ENCODE measurements at regions not wholly inside any gene's neighbourhood (a gene's known extent, or its start where the extent isn't known, plus 50 kb on each side); places are given as distances from the start of the nearest gene placed in this dataset.

- no peaks in the 10 kb centered on the region for H3K9me3 ChIP-seq (ENCODE audit: control insufficient read depth in 2 of 2, low read length in 2 of 2)
- peaks cover 0 to 18% of the 10 kb centered on the region in 2 donors for H3K4me1 ChIP-seq (ENCODE audit: control insufficient read depth in 2 of 2, insufficient read depth in 2 of 2, low read length in 2 of 2)
- H3K9ac ChIP-seq (ENCODE audit: low read depth in 1 of 2, low read length in 2 of 2), result peak overlapping the region; percentile 17 to 26
- H3K4me3 ChIP-seq (ENCODE audit: low read length in 2 of 2), result peak overlapping the region; percentile 38 to 49
- H3K36me3 ChIP-seq (ENCODE audit: control insufficient read depth in 2 of 2, insufficient read depth in 2 of 2, low read length in 2 of 2), result no peaks in the 10 kb centered on the region
- H3K27me3 ChIP-seq (ENCODE audit: control insufficient read depth in 2 of 2, insufficient read depth in 2 of 2, low read length in 2 of 2), result no peaks in the 10 kb centered on the region
- peak overlapping the region; percentile 80 to 84 for H3K27ac ChIP-seq (ENCODE audit: low read depth in 2 of 2, low read length in 2 of 2)
Observed at GRCh38 chr16:18041864-18042834, 294.4 kb downstream of the NPIPA8 start.

GRCh38 chr16:18039931-18040330 is 296.6 kb downstream of the NPIPA8 start:
- no peaks in the 10 kb centered on the region for H3K27me3 ChIP-seq (ENCODE audit: control insufficient read depth in 2 of 2, insufficient read depth in 2 of 2, low read length in 2 of 2)
- no peak overlapping the region for H3K4me3 ChIP-seq (ENCODE audit: low read length in 2 of 2)
- H3K36me3 ChIP-seq (ENCODE audit: control insufficient read depth in 2 of 2, insufficient read depth in 2 of 2, low read length in 2 of 2), result no peaks in the 10 kb centered on the region
- peaks cover 0 to 18% of the 10 kb centered on the region in 2 donors for H3K4me1 ChIP-seq (ENCODE audit: control insufficient read depth in 2 of 2, insufficient read depth in 2 of 2, low read length in 2 of 2)
- H3K9ac ChIP-seq (ENCODE audit: low read depth in 1 of 2, low read length in 2 of 2), result no peak overlapping the region
- H3K27ac ChIP-seq (ENCODE audit: low read depth in 2 of 2, low read length in 2 of 2), result no peak overlapping the region
- no peaks in the 10 kb centered on the region for H3K9me3 ChIP-seq (ENCODE audit: control insufficient read depth in 2 of 2, low read length in 2 of 2)

- Histone ChIP-seq H3K4me1 (ENCODE audit: control insufficient read depth in 2 of 2, insufficient read depth in 2 of 2, low read length in 2 of 2) (peaks cover 0 to 9% of the 10 kb centered on the region in 2 donors), H3K9ac (ENCODE audit: low read depth in 1 of 2, low read length in 2 of 2) (no peak overlapping the region)
Observed at GRCh38 chr16:18037051-18037450, 299.5 kb downstream of the NPIPA8 start.

GRCh38 chr16:18024611-18025010 is 311.9 kb downstream of the NPIPA8 start:
- no peaks in the 10 kb centered on the region for H3K9me3 ChIP-seq (ENCODE audit: control insufficient read depth in 2 of 2, low read length in 2 of 2)
- H3K36me3 ChIP-seq (ENCODE audit: control insufficient read depth in 2 of 2, insufficient read depth in 2 of 2, low read length in 2 of 2), result no peaks in the 10 kb centered on the region
- H3K9ac ChIP-seq (ENCODE audit: low read depth in 1 of 2, low read length in 2 of 2), result no peak overlapping the region
- no peak overlapping the region for H3K27ac ChIP-seq (ENCODE audit: low read depth in 2 of 2, low read length in 2 of 2)
- no peak overlapping the region for H3K4me3 ChIP-seq (ENCODE audit: low read length in 2 of 2)
- no peaks in the 10 kb centered on the region for H3K27me3 ChIP-seq (ENCODE audit: control insufficient read depth in 2 of 2, insufficient read depth in 2 of 2, low read length in 2 of 2)
- H3K4me1 ChIP-seq (ENCODE audit: control insufficient read depth in 2 of 2, insufficient read depth in 2 of 2, low read length in 2 of 2), result no peaks in the 10 kb centered on the region

More at GRCh38 chr16:18037051-18037450, 299.5 kb downstream of the NPIPA8 start:
- H3K9me3 ChIP-seq (ENCODE audit: control insufficient read depth in 2 of 2, low read length in 2 of 2), result no peaks in the 10 kb centered on the region
- no peak overlapping the region for H3K4me3 ChIP-seq (ENCODE audit: low read length in 2 of 2)
- H3K36me3 ChIP-seq (ENCODE audit: control insufficient read depth in 2 of 2, insufficient read depth in 2 of 2, low read length in 2 of 2), result no peaks in the 10 kb centered on the region
- no peak overlapping the region for H3K27ac ChIP-seq (ENCODE audit: low read depth in 2 of 2, low read length in 2 of 2)
- H3K27me3 ChIP-seq (ENCODE audit: control insufficient read depth in 2 of 2, insufficient read depth in 2 of 2, low read length in 2 of 2), result no peaks in the 10 kb centered on the region

- Histone ChIP-seq H3K4me3 (ENCODE audit: low read length in 2 of 2) (no peak overlapping the region), H3K27ac (ENCODE audit: low read depth in 2 of 2, low read length in 2 of 2) (no peak overlapping the region), H3K9ac (ENCODE audit: low read depth in 1 of 2, low read length in 2 of 2) (no peak overlapping the region), H3K27me3 (ENCODE audit: control insufficient read depth in 2 of 2, insufficient read depth in 2 of 2, low read length in 2 of 2) (no peaks in the 10 kb centered on the region), H3K36me3 (ENCODE audit: control insufficient read depth in 2 of 2, insufficient read depth in 2 of 2, low read length in 2 of 2) (no peaks in the 10 kb centered on the region), H3K9me3 (ENCODE audit: control insufficient read depth in 2 of 2, low read length in 2 of 2) (no peaks in the 10 kb centered on the region), H3K4me1 (ENCODE audit: control insufficient read depth in 2 of 2, insufficient read depth in 2 of 2, low read length in 2 of 2) (no peaks in the 10 kb centered on the region)
Observed at GRCh38 chr16:18018376-18018775, 318.2 kb downstream of the NPIPA8 start.

- H3K27ac ChIP-seq (ENCODE audit: low read depth in 2 of 2, low read length in 2 of 2), result no peak overlapping the region
- no peaks in the 10 kb centered on the region for H3K9me3 ChIP-seq (ENCODE audit: control insufficient read depth in 2 of 2, low read length in 2 of 2)
- H3K4me3 ChIP-seq (ENCODE audit: low read length in 2 of 2), result no peak overlapping the region
- H3K27me3 ChIP-seq (ENCODE audit: control insufficient read depth in 2 of 2, insufficient read depth in 2 of 2, low read length in 2 of 2), result no peaks in the 10 kb centered on the region
- no peaks in the 10 kb centered on the region for H3K36me3 ChIP-seq (ENCODE audit: control insufficient read depth in 2 of 2, insufficient read depth in 2 of 2, low read length in 2 of 2)
- no peak overlapping the region for H3K9ac ChIP-seq (ENCODE audit: low read depth in 1 of 2, low read length in 2 of 2)
- no peaks in the 10 kb centered on the region for H3K4me1 ChIP-seq (ENCODE audit: control insufficient read depth in 2 of 2, insufficient read depth in 2 of 2, low read length in 2 of 2)
Observed at GRCh38 chr16:18013863-18014262, 322.7 kb downstream of the NPIPA8 start.

- Histone ChIP-seq H3K27ac (ENCODE audit: low read depth in 2 of 2, low read length in 2 of 2) (no peak overlapping the region), H3K36me3 (ENCODE audit: control insufficient read depth in 2 of 2, insufficient read depth in 2 of 2, low read length in 2 of 2) (no peaks in the 10 kb centered on the region), H3K9ac (ENCODE audit: low read depth in 1 of 2, low read length in 2 of 2) (no peak overlapping the region), H3K4me1 (ENCODE audit: control insufficient read depth in 2 of 2, insufficient read depth in 2 of 2, low read length in 2 of 2) (no peaks in the 10 kb centered on the region), H3K4me3 (ENCODE audit: low read length in 2 of 2) (no peak overlapping the region), H3K9me3 (ENCODE audit: control insufficient read depth in 2 of 2, low read length in 2 of 2) (no peaks in the 10 kb centered on the region), H3K27me3 (ENCODE audit: control insufficient read depth in 2 of 2, insufficient read depth in 2 of 2, low read length in 2 of 2) (no peaks in the 10 kb centered on the region)
Observed at GRCh38 chr16:18008356-18008755, 328.2 kb downstream of the NPIPA8 start.

GRCh38 chr16:18003033-18003432 is 333.5 kb downstream of the NPIPA8 start:
- Histone ChIP-seq H3K27ac (ENCODE audit: low read depth in 2 of 2, low read length in 2 of 2) (no peak overlapping the region), H3K9me3 (ENCODE audit: control insufficient read depth in 2 of 2, low read length in 2 of 2) (no peaks in the 10 kb centered on the region), H3K9ac (ENCODE audit: low read depth in 1 of 2, low read length in 2 of 2) (no peak overlapping the region), H3K36me3 (ENCODE audit: control insufficient read depth in 2 of 2, insufficient read depth in 2 of 2, low read length in 2 of 2) (no peaks in the 10 kb centered on the region), H3K4me1 (ENCODE audit: control insufficient read depth in 2 of 2, insufficient read depth in 2 of 2, low read length in 2 of 2) (no peaks in the 10 kb centered on the region), H3K4me3 (ENCODE audit: low read length in 2 of 2) (no peak overlapping the region), H3K27me3 (ENCODE audit: control insufficient read depth in 2 of 2, insufficient read depth in 2 of 2, low read length in 2 of 2) (no peaks in the 10 kb centered on the region)

GRCh38 chr16:17998996-17999395 is 337.5 kb downstream of the NPIPA8 start:
- Histone ChIP-seq H3K4me1 (ENCODE audit: control insufficient read depth in 2 of 2, insufficient read depth in 2 of 2, low read length in 2 of 2) (no peaks in the 10 kb centered on the region), H3K9me3 (ENCODE audit: control insufficient read depth in 2 of 2, low read length in 2 of 2) (no peaks in the 10 kb centered on the region), H3K27me3 (ENCODE audit: control insufficient read depth in 2 of 2, insufficient read depth in 2 of 2, low read length in 2 of 2) (peaks cover 0 to 3% of the 10 kb centered on the region in 2 donors), H3K4me3 (ENCODE audit: low read length in 2 of 2) (no peak overlapping the region), H3K27ac (ENCODE audit: low read depth in 2 of 2, low read length in 2 of 2) (no peak overlapping the region), H3K9ac (ENCODE audit: low read depth in 1 of 2, low read length in 2 of 2) (no peak overlapping the region), H3K36me3 (ENCODE audit: control insufficient read depth in 2 of 2, insufficient read depth in 2 of 2, low read length in 2 of 2) (no peaks in the 10 kb centered on the region)

GRCh38 chr16:17998550-17998949 is 338.0 kb downstream of the NPIPA8 start:
- Histone ChIP-seq H3K4me3 (ENCODE audit: low read length in 2 of 2) (no peak overlapping the region), H3K27ac (ENCODE audit: low read depth in 2 of 2, low read length in 2 of 2) (no peak overlapping the region)

More at GRCh38 chr16:17998550-17998949, 338.0 kb downstream of the NPIPA8 start:
- Histone ChIP-seq H3K4me1 (ENCODE audit: control insufficient read depth in 2 of 2, insufficient read depth in 2 of 2, low read length in 2 of 2) (no peaks in the 10 kb centered on the region), H3K36me3 (ENCODE audit: control insufficient read depth in 2 of 2, insufficient read depth in 2 of 2, low read length in 2 of 2) (no peaks in the 10 kb centered on the region), H3K9ac (ENCODE audit: low read depth in 1 of 2, low read length in 2 of 2) (no peak overlapping the region), H3K9me3 (ENCODE audit: control insufficient read depth in 2 of 2, low read length in 2 of 2) (no peaks in the 10 kb centered on the region), H3K27me3 (ENCODE audit: control insufficient read depth in 2 of 2, insufficient read depth in 2 of 2, low read length in 2 of 2) (peaks cover 0 to 3% of the 10 kb centered on the region in 2 donors)
